Loucy (cell line): ENCODE measurements at regions not wholly inside any gene's neighbourhood (a gene's known extent, or its start where the extent isn't known, plus 50 kb on each side); places are given as distances from the start of the nearest gene placed in this dataset.

ENCODE experiments used
- CTCF ChIP-seq: fragments of 200-600 bp; sonication (generic); conservative IDR thresholded peaks from 2 replicates; pipeline ENCODE4 v1.5.1; 2014; ENCODE audit warnings: mild to moderate bottlenecking, antibody characterized with exemption, low read length
- EZH2phosphoT487 ChIP-seq: fragments of 200-600 bp; IDR thresholded peaks from 2 replicates; pipeline ENCODE4 v1.6.1; 2018; ENCODE audit warnings: antibody characterized with exemption, mild to moderate bottlenecking, moderate library complexity, borderline replicate concordance

- TF ChIP-seq CTCF (no peak), EZH2phosphoT487 (no peak)
Observed at GRCh38 chr5:89606939-89607534, 724.1 kb upstream of the MEF2C start.
